Esophagus (tissue), 2 donors: ENCODE measurements at regions not wholly inside any gene's neighbourhood (a gene's known extent, or its start where the extent isn't known, plus 50 kb on each side); places are given as distances from the start of the nearest gene placed in this dataset.
"Not testable (repeated sequence)": the region's sequence is repeated elsewhere in the genome, so short reads cannot be mapped to it uniquely, and the experiment has no call there.

Experiments
- H3K27ac ChIP-seq, 2 donors: one replicate each; pipeline ENCODE4 v1.5.1; 2013; ENCODE audit warnings: low read depth in 2 of 2, mild to moderate bottlenecking in 2 of 2, inconsistent platforms in 1 of 2, low read length in 1 of 2, moderate library complexity in 1 of 2
- H3K27me3 ChIP-seq, 2 donors: one replicate each; pipeline ENCODE4 v1.6.1; 2013; ENCODE audit warnings: low read length in 2 of 2, control low read depth in 1 of 2, mild to moderate bottlenecking in 1 of 2; ENCODE audit not compliant: insufficient read depth in 2 of 2, control insufficient read depth in 1 of 2
- H3K36me3 ChIP-seq, 2 donors: one replicate each; pipeline ENCODE4 v1.6.1; 2013; ENCODE audit warnings: low read length in 1 of 2; ENCODE audit not compliant: control insufficient read depth in 2 of 2, insufficient read depth in 2 of 2
- H3K4me1 ChIP-seq, 2 donors: one replicate each; pipeline ENCODE4 v1.6.1; 2013; ENCODE audit warnings: low read length in 1 of 2; ENCODE audit not compliant: control insufficient read depth in 2 of 2, insufficient read depth in 2 of 2
- H3K4me3 ChIP-seq, 2 donors: one replicate each; pipeline ENCODE4 v1.5.1; 2013; ENCODE audit warnings: low read length in 2 of 2, mild to moderate bottlenecking in 2 of 2, low read depth in 1 of 2, moderate library complexity in 1 of 2
- H3K9me3 ChIP-seq, 2 donors: one replicate each; pipeline ENCODE4 v1.6.1; 2013; ENCODE audit warnings: mild to moderate bottlenecking in 2 of 2, low read depth in 1 of 2, low read length in 1 of 2, moderate library complexity in 1 of 2; ENCODE audit not compliant: control insufficient read depth in 2 of 2, insufficient read depth in 1 of 2
- WGBS, 2 donors: extraction: QIAGEN DNeasy Blood & Tissue Kit; methylation state at CpG; one replicate each; pipeline ENCODE4 v1.1.7; 2013; 5-methylcytosine and 5-hydroxymethylcytosine counted together
- donor health status: healthy with polysubstance abuse.
- donor health status: Bipolar disorder and iron deficiency.

- 61 to 77% methylated on average over 3 of the region's 3 CpGs for WGBS, 2 donors
- Histone ChIP-seq H3K4me1 (peaks cover 0 to 5% of the 10 kb centered on the region in 2 donors), H3K9me3 (no peaks in the 10 kb centered on the region), H3K36me3 (no peaks in the 10 kb centered on the region), H3K4me3 (no peak overlapping the region), H3K27me3 (no peaks in the 10 kb centered on the region), H3K27ac (peak overlapping the region in 1 of 2 donors; percentile 9)
These were observed 118.9 kb downstream of the CEP44 start for GRCh38 chr4:174402470-174403176.

- 81 to 84% methylated on average over 11 of the region's 11 CpGs for WGBS, 2 donors
- Histone ChIP-seq H3K4me1 (peaks cover 0 to 5% of the 10 kb centered on the region in 2 donors), H3K9me3 (no peaks in the 10 kb centered on the region), H3K4me3 (no peak overlapping the region), H3K36me3 (no peaks in the 10 kb centered on the region), H3K27ac (no peak overlapping the region), H3K27me3 (no peaks in the 10 kb centered on the region)
These were observed 117.9 kb downstream of the CEP44 start for GRCh38 chr4:174401471-174402130.

GRCh38 chr4:174400603-174401302 lies 117.0 kb downstream of the CEP44 start:
- H3K9me3 ChIP-seq, H3K4me3 ChIP-seq, H3K27me3 ChIP-seq, H3K36me3 ChIP-seq, H3K4me1 ChIP-seq: not testable (repeated sequence)
- peak overlapping the region in 1 of 2 donors; percentile 10 for H3K27ac ChIP-seq
- 63 to 76% methylated on average over 8 of the region's 8 CpGs for WGBS, 2 donors

GRCh38 chr4:174398728-174399127 lies 115.0 kb downstream of the CEP44 start:
- H3K9me3 ChIP-seq: no peaks in the 10 kb centered on the region
- H3K27ac ChIP-seq: peak overlapping the region in 1 of 2 donors; percentile 1
- H3K27me3 ChIP-seq: no peaks in the 10 kb centered on the region
- no peak overlapping the region for H3K4me3 ChIP-seq
- WGBS, 2 donors: 34 to 46% methylated on average over 2 of the region's 2 CpGs
- peaks cover 0 to 5% of the 10 kb centered on the region in 2 donors for H3K4me1 ChIP-seq
- H3K36me3 ChIP-seq: no peaks in the 10 kb centered on the region

- Histone ChIP-seq H3K27ac (no peak overlapping the region), H3K9me3 (no peaks in the 10 kb centered on the region), H3K4me1 (peaks cover 0 to 2% of the 10 kb centered on the region in 2 donors), H3K36me3 (no peaks in the 10 kb centered on the region), H3K27me3 (no peaks in the 10 kb centered on the region), H3K4me3 (no peak overlapping the region)
- WGBS, 2 donors: 61 to 82% methylated on average over 3 of the region's 3 CpGs
These were observed 113.8 kb downstream of the CEP44 start for GRCh38 chr4:174397366-174398155.

DNA sequence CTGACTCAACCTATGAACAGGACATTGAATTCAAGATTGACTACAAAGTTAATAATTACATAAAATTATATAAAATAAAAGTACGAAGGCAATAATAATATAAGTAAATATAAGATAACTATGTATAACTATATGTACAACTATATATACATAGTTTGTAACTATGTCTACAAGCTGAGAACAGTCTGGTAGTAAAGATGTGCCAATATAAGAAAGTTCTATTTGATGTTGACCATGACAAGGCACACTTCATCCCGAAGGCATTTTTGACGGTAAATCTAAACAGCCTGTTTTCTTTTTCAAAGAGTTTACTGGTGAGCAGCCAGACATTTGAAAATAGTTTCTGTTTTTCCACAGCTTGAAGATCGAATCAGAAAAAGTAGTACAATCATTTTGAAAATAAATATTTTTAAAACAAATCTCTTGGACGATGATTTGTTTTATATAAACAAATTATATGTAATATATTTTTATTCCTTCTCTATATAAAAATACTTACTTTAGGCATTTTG lies 112.9 kb downstream of the CEP44 start:
- H3K4me1 ChIP-seq: peaks cover 0 to 2% of the 10 kb centered on the region in 2 donors
- 73 to 75% methylated on average over 5 of the region's 5 CpGs for WGBS, 2 donors

DNA sequence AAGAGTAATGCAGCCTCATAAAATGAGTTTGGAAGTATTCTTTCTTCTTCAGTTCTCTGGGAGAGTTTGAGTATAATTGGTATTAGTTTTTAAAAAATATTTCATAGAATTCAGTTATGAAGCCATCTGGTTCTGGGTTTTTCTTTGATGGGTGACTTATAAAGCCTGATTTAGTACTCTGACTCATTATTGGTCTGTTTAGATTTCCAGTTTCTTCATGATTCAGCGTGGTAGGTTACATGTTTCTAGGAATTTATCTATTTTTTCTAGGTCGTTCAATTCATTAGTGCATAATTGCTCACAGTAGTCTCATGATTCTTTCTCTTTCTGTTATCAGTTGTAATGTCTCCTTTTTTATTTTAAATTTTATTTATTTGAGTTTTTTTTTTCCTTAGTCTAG lies 111.2 kb downstream of the CEP44 start:
- peaks cover 0 to 3% of the 10 kb centered on the region in 2 donors for H3K4me1 ChIP-seq
- H3K9me3 ChIP-seq: no peaks in the 10 kb centered on the region
- no peak overlapping the region for H3K4me3 ChIP-seq
- no peaks in the 10 kb centered on the region for H3K27me3 ChIP-seq
- WGBS, 2 donors: 32 to 43% methylated on average over 2 of the region's 2 CpGs
- H3K36me3 ChIP-seq: no peaks in the 10 kb centered on the region
- no peak overlapping the region for H3K27ac ChIP-seq

More for the DNA sequence above, 112.9 kb downstream of the CEP44 start:
- Histone ChIP-seq H3K4me3 (no peak overlapping the region), H3K36me3 (no peaks in the 10 kb centered on the region), H3K27ac (no peak overlapping the region), H3K9me3 (no peaks in the 10 kb centered on the region), H3K27me3 (no peaks in the 10 kb centered on the region)

DNA sequence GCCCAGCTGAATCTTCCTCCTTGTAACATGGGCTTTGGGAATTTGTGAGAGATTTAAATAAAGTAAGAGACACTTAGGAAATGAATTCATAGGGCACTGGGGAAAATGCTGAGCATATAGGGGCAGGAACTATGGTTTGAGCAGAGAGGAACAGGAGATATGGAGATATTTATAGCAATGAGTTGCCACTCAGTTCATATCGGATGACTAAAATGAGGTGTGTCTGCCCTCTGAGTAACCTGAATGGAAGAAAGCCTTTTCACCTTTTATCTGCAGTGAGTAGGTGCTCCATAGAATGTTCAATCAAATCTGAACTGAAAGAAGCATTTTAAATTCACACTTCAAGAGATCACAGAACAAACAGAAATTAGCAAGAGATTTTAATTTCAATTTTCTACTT lies 105.7 kb downstream of the CEP44 start:
- H3K27me3 ChIP-seq: no peaks in the 10 kb centered on the region
- peaks cover 0 to 3% of the 10 kb centered on the region in 2 donors for H3K4me1 ChIP-seq
- no peak overlapping the region for H3K4me3 ChIP-seq
- WGBS, 2 donors: 62 to 75% methylated on average over 1 of the region's 1 CpG
- H3K36me3 ChIP-seq: no peaks in the 10 kb centered on the region
- no peak overlapping the region for H3K27ac ChIP-seq
- no peaks in the 10 kb centered on the region for H3K9me3 ChIP-seq

GRCh38 chr4:174388461-174389145 lies 104.9 kb downstream of the CEP44 start:
- H3K27me3 ChIP-seq: no peaks in the 10 kb centered on the region
- H3K27ac ChIP-seq: no peak overlapping the region
- peaks cover 0 to 3% of the 10 kb centered on the region in 2 donors for H3K4me1 ChIP-seq

More at GRCh38 chr4:174388461-174389145, 104.9 kb downstream of the CEP44 start:
- Histone ChIP-seq H3K4me3 (no peak overlapping the region), H3K36me3 (no peaks in the 10 kb centered on the region), H3K9me3 (no peaks in the 10 kb centered on the region)
